ENCODE measurements at regions not wholly inside any gene's neighbourhood (a gene's known extent, or its start where the extent isn't known, plus 50 kb on each side); places are given as distances from the start of the nearest gene placed in this dataset.
"Not testable (repeated sequence)": the region's sequence is repeated elsewhere in the genome, so short reads cannot be mapped to it uniquely, and the experiment has no call there.

DNA sequence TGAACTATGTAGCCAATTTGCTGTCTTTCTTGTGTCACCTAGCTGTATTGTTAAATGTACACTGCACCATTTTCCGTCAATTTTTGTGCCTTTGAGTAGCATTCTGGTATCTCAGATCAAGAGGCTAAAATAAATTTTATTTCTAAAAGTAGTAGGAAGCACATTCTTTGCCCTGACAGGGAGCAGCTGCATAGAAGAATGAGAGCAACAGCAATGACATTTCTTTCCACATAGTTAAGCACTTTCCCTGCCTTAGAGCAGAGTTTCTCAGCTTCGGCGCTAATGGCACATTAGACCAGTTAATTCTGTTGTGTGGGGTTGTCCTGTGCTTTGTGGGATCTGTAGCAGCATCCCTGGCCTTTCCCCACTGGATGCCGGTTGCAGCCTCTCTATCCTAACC, 173.9 kb downstream of the CHIC2 start:
- H2AFZ ChIP-seq (ENCODE audit: low read depth): no peak overlapping the region
- TF ChIP-seq CTCF (conservative IDR thresholded peaks at IDR 0.05; ENCODE audit: low read depth, low read length): no peak

DNA sequence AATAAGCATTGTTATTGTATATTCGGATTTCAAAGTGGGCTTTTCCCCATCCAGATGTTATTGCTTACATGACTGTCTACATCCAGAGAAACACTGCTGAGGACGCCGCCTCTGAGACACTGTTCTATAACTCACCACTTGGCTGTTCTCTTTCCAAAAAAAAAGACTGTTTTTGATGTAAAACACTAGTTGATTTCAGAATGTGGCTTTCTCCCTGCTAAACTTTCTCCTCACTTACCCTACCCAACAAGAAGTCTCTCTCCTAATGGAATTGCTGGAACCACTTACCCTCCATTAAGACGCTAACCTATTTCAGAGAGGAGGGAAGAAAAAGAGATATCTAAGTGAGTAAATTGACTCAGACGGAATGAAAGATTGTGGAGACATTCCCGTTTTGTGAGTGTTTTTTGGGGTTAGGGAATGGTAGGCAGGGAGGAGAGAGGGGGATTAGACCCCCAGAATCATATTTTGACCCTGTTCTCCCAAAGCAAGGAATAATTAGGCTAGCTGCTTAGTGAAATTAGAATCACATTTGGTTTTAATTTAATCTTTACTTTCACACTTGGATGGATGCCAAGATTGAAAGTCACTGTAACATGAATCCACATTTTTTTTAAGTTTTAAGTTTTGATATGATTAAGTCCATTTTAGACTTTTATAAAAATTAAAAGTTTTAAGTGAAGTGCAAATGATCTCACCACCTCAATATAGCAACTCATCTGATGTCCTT, 174.9 kb downstream of the CHIC2 start:
- Histone ChIP-seq H3K9ac (no peak overlapping the region), H4K20me1 (ENCODE audit: insufficient read depth) (no peaks in the 10 kb centered on the region), H3K36me3 (ENCODE audit: insufficient read depth) (no peaks in the 10 kb centered on the region), H2AFZ (ENCODE audit: low read depth) (no peak overlapping the region), H3K4me1 (ENCODE audit: low read depth, poor library complexity, severe bottlenecking) (no peaks in the 10 kb centered on the region), H3K4me3 (IDR thresholded peaks at IDR 0.05; ENCODE audit: insufficient read depth, low read depth, low read length) (no peak overlapping the region), H3K4me2 (no peak overlapping the region), H3K79me2 (ENCODE audit: insufficient read depth, low read depth) (no peaks in the 10 kb centered on the region), H3K27me3 (ENCODE audit: insufficient read depth, low read depth) (no peaks in the 10 kb centered on the region), H3K27ac (no peak overlapping the region)
- no peak for TF ChIP-seq CTCF (conservative IDR thresholded peaks at IDR 0.05; ENCODE audit: low read depth, low read length)

More for the DNA sequence above, 173.9 kb downstream of the CHIC2 start:
- Histone ChIP-seq H3K4me3 (IDR thresholded peaks at IDR 0.05; ENCODE audit: insufficient read depth, low read depth, low read length) (no peak overlapping the region), H3K27ac (no peak overlapping the region), H3K27me3 (ENCODE audit: insufficient read depth, low read depth) (no peaks in the 10 kb centered on the region), H3K9ac (no peak overlapping the region), H3K4me2 (no peak overlapping the region), H3K36me3 (ENCODE audit: insufficient read depth) (no peaks in the 10 kb centered on the region), H3K4me1 (ENCODE audit: low read depth, poor library complexity, severe bottlenecking) (no peaks in the 10 kb centered on the region), H3K79me2 (ENCODE audit: insufficient read depth, low read depth) (no peaks in the 10 kb centered on the region), H4K20me1 (ENCODE audit: insufficient read depth) (no peaks in the 10 kb centered on the region)

GRCh38 chr4:53886090-53886489, 178.3 kb downstream of the CHIC2 start:
- H3K4me2 ChIP-seq: no peak overlapping the region
- H3K4me1 ChIP-seq (ENCODE audit: low read depth, poor library complexity, severe bottlenecking): no peaks in the 10 kb centered on the region
- H3K27me3 ChIP-seq (ENCODE audit: insufficient read depth, low read depth): no peaks in the 10 kb centered on the region
- H2AFZ ChIP-seq (ENCODE audit: low read depth): no peak overlapping the region
- no peaks in the 10 kb centered on the region for H4K20me1 ChIP-seq (ENCODE audit: insufficient read depth)
- no peak for TF ChIP-seq CTCF (conservative IDR thresholded peaks at IDR 0.05; ENCODE audit: low read depth, low read length)
- H3K79me2 ChIP-seq (ENCODE audit: insufficient read depth, low read depth): no peaks in the 10 kb centered on the region
- no peaks in the 10 kb centered on the region for H3K36me3 ChIP-seq (ENCODE audit: insufficient read depth)
- no peak overlapping the region for H3K27ac ChIP-seq
- H3K9ac ChIP-seq: no peak overlapping the region
- H3K4me3 ChIP-seq (IDR thresholded peaks at IDR 0.05; ENCODE audit: insufficient read depth, low read depth, low read length): no peak overlapping the region

- Histone ChIP-seq H3K9ac (no peak overlapping the region), H3K4me1 (ENCODE audit: low read depth, poor library complexity, severe bottlenecking) (no peaks in the 10 kb centered on the region), H4K20me1 (ENCODE audit: insufficient read depth) (no peaks in the 10 kb centered on the region)
Measured at GRCh38 chr4:53885668-53886067, 178.7 kb downstream of the CHIC2 start.

GRCh38 chr4:53877096-53877495, 187.3 kb downstream of the CHIC2 start:
- not testable (repeated sequence) for H3K79me2 ChIP-seq (ENCODE audit: insufficient read depth, low read depth); H3K36me3 ChIP-seq (ENCODE audit: insufficient read depth); H3K4me3 ChIP-seq (IDR thresholded peaks at IDR 0.05; ENCODE audit: insufficient read depth, low read depth, low read length); H3K27ac ChIP-seq; H4K20me1 ChIP-seq (ENCODE audit: insufficient read depth); H3K9ac ChIP-seq; H3K4me2 ChIP-seq; H3K27me3 ChIP-seq (ENCODE audit: insufficient read depth, low read depth); H2AFZ ChIP-seq (ENCODE audit: low read depth); H3K4me1 ChIP-seq (ENCODE audit: low read depth, poor library complexity, severe bottlenecking)

More at GRCh38 chr4:53885668-53886067, 178.7 kb downstream of the CHIC2 start:
- no peaks in the 10 kb centered on the region for H3K79me2 ChIP-seq (ENCODE audit: insufficient read depth, low read depth)
- no peak overlapping the region for H3K4me2 ChIP-seq
- no peaks in the 10 kb centered on the region for H3K27me3 ChIP-seq (ENCODE audit: insufficient read depth, low read depth)
- no peak overlapping the region for H3K4me3 ChIP-seq (IDR thresholded peaks at IDR 0.05; ENCODE audit: insufficient read depth, low read depth, low read length)
- H3K36me3 ChIP-seq (ENCODE audit: insufficient read depth): no peaks in the 10 kb centered on the region
- no peak overlapping the region for H2AFZ ChIP-seq (ENCODE audit: low read depth)
- H3K27ac ChIP-seq: no peak overlapping the region
- TF ChIP-seq CTCF (conservative IDR thresholded peaks at IDR 0.05; ENCODE audit: low read depth, low read length): no peak
